ENCODE measurements at regions not wholly inside any gene's neighbourhood (a gene's known extent, or its start where the extent isn't known, plus 50 kb on each side); places are given as distances from the start of the nearest gene placed in this dataset.

DNA sequence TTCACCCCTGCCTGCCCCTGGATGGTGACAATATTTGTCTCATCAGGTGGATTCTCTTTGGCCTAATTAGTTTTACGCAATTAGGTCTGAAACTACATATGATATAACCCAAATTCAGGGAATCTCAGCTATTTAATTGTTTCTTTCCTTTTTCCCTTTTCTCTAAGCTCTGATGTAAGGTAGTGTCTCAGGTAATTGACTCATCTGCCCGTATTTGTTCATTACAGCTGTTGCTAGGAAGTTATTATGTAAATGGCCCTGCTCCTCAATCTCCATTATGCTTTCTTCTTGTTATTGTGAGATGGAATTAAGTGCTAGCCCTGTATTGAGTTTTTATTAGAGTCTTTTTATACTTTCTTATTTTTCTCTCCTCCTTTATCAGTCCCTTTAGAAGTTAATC is 378.2 kb upstream of the ARID1B start:
- no peak for TF ChIP-seq POLR2A (IDR thresholded peaks at IDR 0.05; ENCODE audit: borderline replicate concordance, extremely low read depth, insufficient read depth, insufficient read length)
- TF ChIP-seq, protein P1, sequence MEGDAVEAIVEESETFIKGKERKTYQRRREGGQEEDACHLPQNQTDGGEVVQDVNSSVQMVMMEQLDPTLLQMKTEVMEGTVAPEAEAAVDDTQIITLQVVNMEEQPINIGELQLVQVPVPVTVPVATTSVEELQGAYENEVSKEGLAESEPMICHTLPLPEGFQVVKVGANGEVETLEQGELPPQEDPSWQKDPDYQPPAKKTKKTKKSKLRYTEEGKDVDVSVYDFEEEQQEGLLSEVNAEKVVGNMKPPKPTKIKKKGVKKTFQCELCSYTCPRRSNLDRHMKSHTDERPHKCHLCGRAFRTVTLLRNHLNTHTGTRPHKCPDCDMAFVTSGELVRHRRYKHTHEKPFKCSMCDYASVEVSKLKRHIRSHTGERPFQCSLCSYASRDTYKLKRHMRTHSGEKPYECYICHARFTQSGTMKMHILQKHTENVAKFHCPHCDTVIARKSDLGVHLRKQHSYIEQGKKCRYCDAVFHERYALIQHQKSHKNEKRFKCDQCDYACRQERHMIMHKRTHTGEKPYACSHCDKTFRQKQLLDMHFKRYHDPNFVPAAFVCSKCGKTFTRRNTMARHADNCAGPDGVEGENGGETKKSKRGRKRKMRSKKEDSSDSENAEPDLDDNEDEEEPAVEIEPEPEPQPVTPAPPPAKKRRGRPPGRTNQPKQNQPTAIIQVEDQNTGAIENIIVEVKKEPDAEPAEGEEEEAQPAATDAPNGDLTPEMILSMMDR (IDR thresholded peaks at IDR 0.05 in 2 of 3, conservative IDR thresholded peaks at IDR 0.05 in 1 of 3; ENCODE audit: borderline replicate concordance in 1 of 3, insufficient read depth in 1 of 3, low read depth in 2 of 3, low read length in 2 of 3): no peak
- TF ChIP-seq EZH2 (IDR thresholded peaks at IDR 0.05): no peak
- no peak for TF ChIP-seq SP1 (IDR thresholded peaks at IDR 0.05; ENCODE audit: low read depth)
- TF ChIP-seq JUND (IDR thresholded peaks at IDR 0.05): no peak
- no peak for TF ChIP-seq EZH2phosphoT487 (IDR thresholded peaks at IDR 0.05; ENCODE audit: borderline replicate concordance)
- TF ChIP-seq ZFX (IDR thresholded peaks at IDR 0.05): no peak
- no peak for TF ChIP-seq EGR1 (IDR thresholded peaks at IDR 0.05; ENCODE audit: low read depth)
- TF ChIP-seq CEBPB (IDR thresholded peaks at IDR 0.05; ENCODE audit: low read depth): no peak
- no peak for TF ChIP-seq YY1 (IDR thresholded peaks at IDR 0.05; ENCODE audit: extremely low read depth, insufficient replicate concordance, low read depth, low read length)
